Motor neuron (in vitro differentiated cells): ENCODE measurements at regions not wholly inside any gene's neighbourhood (a gene's known extent, or its start where the extent isn't known, plus 50 kb on each side); places are given as distances from the start of the nearest gene placed in this dataset.
A peak's percentile ranks its signal among the peaks of the same experiment; 100 is the strongest.
"Not testable (repeated sequence)": the region's sequence is repeated elsewhere in the genome, so short reads cannot be mapped to it uniquely, and the experiment has no call there.

Experiments
- ATAC-seq, 8 experiments: fragments of 200-7000 bp; cut with Tn5 transposase; replicated peaks in 6 of 8; 2 replicates each; pipeline ENCODE4 v1.8.0; 2021; ENCODE audit warnings: mild to moderate bottlenecking in 8 of 8, moderate library complexity in 8 of 8
- H3K27ac ChIP-seq, 2 donors: fragments of 250-450 bp; sonication (Bioruptor Pico); 2 replicates each; pipeline ENCODE4 v1.9.0; 2021; ENCODE audit warnings: antibody characterized with exemption in 2 of 2, mild to moderate bottlenecking in 2 of 2, moderate library complexity in 1 of 2
- H3K4me1 ChIP-seq, 2 donors: fragments of 250-450 bp; sonication (Bioruptor Pico); replicated peaks in 1 of 2; 2 replicates each; pipeline ENCODE4 v1.6.1; 2021; ENCODE audit warnings: antibody characterized with exemption in 2 of 2, mild to moderate bottlenecking in 2 of 2, moderate library complexity in 1 of 2
- H3K4me3 ChIP-seq, 5 donors: fragments of 250-450 bp; sonication (Bioruptor Pico); 2 replicates each; pipeline ENCODE4 v1.9.0; 2021; ENCODE audit warnings: antibody characterized with exemption in 5 of 5, mild to moderate bottlenecking in 5 of 5, moderate library complexity in 4 of 5
- WGBS, 10 experiments: fragments of 450-650 bp; shearing (Covaris generic); methylation state at CpG; one replicate each; pipeline ENCODE4 v1.0.0; 2022; 5-methylcytosine and 5-hydroxymethylcytosine counted together
- in situ Hi-C, 9 experiments: fragments of 400-800 bp; cut with MboI; loops; one replicate each; pipeline ENCODE4 v1.15.0; 2021; ENCODE audit warnings: low sequenced_read_pairs in 9 of 9, low pct_unique_long_range_greater_than_20kb in 2 of 9; ENCODE audit not compliant: unreplicated experiment in 9 of 9

DNA sequence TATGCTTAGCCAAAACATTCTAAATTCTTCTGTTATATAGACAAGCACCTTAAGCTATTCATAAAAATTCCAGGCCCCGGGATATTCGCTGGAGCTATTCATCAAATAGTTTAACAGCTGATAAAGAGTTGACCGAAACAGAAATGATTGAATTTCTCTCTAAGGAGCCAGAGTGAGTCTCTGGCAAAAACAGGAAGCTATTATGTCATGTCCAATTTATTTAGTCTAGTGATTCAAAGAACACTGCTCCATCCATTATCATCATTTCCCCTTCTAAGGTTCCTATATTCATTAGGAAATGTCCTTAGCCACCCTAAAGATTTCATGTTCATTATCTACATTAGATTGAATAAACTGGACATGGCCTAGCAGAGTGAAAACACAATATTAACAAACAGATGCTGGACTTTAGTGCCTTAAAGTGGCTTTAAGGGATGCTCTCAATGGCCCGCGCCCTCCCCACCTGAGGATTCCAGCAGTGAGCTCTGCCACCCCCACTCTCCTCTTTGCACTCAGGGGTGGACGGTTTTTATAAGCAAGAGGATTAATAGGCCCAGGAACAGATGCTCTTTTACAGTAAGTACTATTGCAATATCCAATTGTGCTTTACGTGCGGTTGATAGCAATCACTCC is 122.1 kb upstream of the RGS1 start:
- no peak overlapping the region for H3K4me3 ChIP-seq
- in situ Hi-C loops, result loop anchor here in 3 of 9 experiments (25.0 kb wide), 3 partner anchors 334 to 584 kb away; no protein-coding TSS in a partner anchor
- WGBS, 10 experiments, result 61 to 90% (median 78%) methylated on average over 2 to 8 of the region's 8 CpGs
- peak in 5 of 8 experiments; percentile 67 to 89 (median 81) for ATAC-seq
- H3K27ac ChIP-seq, result no peak overlapping the region
- H3K4me1 ChIP-seq, result peaks cover 0 to 8% of the 10 kb centered on the region in 2 donors

DNA sequence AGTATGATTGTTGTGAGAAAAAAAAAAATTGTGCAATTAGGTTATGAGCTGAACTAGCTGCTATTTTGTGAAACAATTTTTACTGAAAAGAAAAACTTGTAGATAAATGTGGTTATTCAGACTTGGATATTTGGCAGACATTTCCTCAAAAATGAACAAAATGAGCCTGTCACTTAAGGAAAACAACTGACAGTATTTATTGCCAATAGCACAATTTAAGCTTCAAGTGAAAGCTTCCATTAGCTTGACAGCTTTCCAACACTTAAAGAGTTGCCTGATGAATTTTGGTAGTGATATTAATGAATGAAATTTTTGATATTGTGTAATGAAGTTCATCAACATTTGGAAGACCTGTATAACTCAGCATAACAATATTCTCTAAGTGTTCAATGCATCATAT is 116.1 kb upstream of the RGS1 start:
- H3K4me1 ChIP-seq, result no peaks in the 10 kb centered on the region
- in situ Hi-C loops, result loop anchor here in 3 of 9 experiments (25.0 kb wide), 3 partner anchors 328 to 578 kb away; no protein-coding TSS in a partner anchor
- no peak for ATAC-seq
- no peak overlapping the region for H3K27ac ChIP-seq
- H3K4me3 ChIP-seq, result no peak overlapping the region

DNA sequence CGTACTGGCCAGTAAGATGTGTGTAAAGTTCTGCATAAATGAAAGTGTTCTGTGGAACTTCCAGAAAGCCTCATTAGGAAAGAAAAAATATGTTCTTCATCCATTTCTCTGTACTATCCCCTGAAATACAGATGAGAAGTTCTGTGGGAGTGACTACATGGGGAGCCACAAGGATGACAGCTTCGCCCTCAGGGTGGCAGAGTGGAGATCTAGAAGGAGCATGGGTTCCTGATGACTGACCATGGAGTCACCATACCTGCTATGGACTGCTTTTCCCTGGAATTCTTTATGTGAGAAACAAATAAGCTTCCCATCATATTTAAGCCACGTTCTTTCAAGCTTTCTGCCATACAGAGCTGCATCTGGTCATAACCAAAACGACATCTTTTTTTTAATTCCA is 113.9 kb upstream of the RGS1 start:
- 53 to 100% (median 88%) methylated on average over 1 to 4 of the region's 4 CpGs for WGBS, 10 experiments
- no peak for ATAC-seq
- Histone ChIP-seq H3K4me3 (no peak overlapping the region), H3K27ac (no peak overlapping the region), H3K4me1 (no peaks in the 10 kb centered on the region)
- in situ Hi-C loops, result loop anchor here in 3 of 9 experiments (25.0 kb wide), 3 partner anchors 326 to 576 kb away; no protein-coding TSS in a partner anchor

DNA sequence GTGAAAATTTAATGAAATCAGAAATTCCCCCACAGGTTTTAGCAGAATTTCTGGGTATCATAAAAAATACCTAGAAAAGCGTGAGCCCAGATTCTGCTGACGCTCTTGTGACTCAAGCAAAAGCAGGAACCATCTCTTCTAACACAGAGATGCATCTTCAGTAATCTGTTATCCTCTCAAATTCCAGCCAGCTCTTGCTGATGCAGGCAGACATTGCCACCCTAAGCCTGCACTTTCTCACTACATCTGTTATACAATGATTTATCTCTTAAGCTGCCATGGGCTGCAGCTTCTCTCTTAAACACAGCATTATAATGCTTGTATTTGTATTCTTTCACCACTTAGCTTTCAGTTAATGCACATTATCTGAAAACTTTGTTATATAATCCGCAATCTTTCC is 113.0 kb upstream of the RGS1 start:
- Histone ChIP-seq H3K4me1 (no peaks in the 10 kb centered on the region), H3K27ac (no peak overlapping the region), H3K4me3 (no peak overlapping the region)
- ATAC-seq, result peak in 5 of 8 experiments; percentile 12 to 77 (median 65)
- in situ Hi-C loops, result loop anchor here in 3 of 9 experiments (25.0 kb wide), 3 partner anchors 325 to 575 kb away; no protein-coding TSS in a partner anchor
- 60 to 100% (median 93%) methylated on average over 1 to 3 of the region's 3 CpGs for WGBS, 10 experiments

DNA sequence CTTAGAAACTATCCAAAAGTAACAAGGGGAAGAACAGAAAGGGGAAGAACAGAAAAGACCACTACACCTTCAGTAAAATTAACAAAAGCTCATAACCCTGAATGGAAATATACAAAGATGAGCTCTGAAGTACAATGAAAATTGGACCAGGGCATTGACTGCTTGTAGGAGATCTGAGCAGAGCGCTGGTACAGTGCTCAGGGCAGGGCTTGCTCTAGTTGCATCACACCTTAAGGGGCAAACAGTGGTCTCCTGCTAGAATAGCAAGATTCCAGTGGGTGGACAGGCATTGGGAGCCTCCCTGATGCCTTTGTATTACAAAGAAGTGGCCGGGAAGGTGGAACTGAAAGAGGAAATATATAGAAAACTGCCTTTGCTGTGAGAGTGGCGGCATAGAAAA is 111.9 kb upstream of the RGS1 start:
- Histone ChIP-seq H3K4me1 (no peaks in the 10 kb centered on the region), H3K4me3 (no peak overlapping the region), H3K27ac (no peak overlapping the region)
- ATAC-seq, result no peak
- in situ Hi-C loops, result loop anchor here in 3 of 9 experiments (25.0 kb wide), 3 partner anchors 324 to 574 kb away; no protein-coding TSS in a partner anchor
- WGBS, 10 experiments, result 43 to 100% (median 84%) methylated on average over 1 to 3 of the region's 3 CpGs; no CpG with 5 or more reads in 2 of the 10 experiments

DNA sequence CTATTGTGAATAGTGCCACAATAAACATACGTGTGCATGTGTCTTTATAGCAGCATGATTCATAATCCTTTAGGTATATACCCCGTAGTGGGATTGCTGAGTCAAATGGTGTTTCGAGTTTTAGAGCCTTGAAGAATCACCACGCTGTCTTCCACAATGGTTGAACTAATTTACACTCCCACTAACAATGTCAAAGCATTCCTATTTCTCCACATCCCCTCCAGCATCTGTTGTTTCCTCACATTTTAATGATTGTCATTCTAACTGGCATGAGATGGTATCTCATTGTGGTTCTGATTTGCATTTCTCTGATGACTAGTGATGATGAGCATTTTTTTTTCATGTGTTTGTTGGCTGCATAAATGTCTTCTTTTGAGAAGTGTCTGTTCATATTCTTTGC is 110.4 kb upstream of the RGS1 start:
- not testable (repeated sequence) for ATAC-seq, H3K4me1 ChIP-seq, H3K27ac ChIP-seq, H3K4me3 ChIP-seq
- in situ Hi-C loops, result loop anchor here in 3 of 9 experiments (25.0 kb wide), 3 partner anchors 322 to 572 kb away; no protein-coding TSS in a partner anchor
- WGBS, 10 experiments, result 48 to 92% (median 82%) methylated on average over 2 to 4 of the region's 4 CpGs; no CpG with 5 or more reads in 6 of the 10 experiments

DNA sequence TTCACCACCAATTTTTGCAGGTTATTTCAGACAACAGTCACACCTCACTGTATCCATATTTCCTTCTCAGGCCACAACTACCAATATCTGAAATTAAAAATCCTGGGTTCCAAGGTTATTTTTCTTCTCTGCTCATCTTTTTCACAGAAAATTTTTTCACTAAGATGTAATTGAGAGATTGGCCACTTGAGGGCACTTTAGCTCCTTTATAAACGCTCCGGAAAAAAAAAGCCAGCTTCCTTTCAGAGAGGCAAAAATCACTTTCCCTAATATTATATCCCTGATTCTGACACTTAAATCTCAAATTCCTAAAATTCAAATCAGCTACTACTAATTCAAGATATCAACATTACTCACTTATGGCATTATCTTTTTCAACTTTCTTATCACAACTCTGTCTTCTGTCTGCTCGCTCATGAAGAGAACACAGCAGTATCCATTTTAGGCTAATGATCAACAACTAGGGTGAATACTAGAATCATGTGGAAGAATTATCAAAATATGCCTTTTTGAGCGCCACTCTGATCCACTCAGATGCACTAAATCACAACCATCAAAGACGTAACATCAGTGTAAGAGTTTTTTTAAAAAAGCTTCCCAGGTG is 101.4 kb upstream of the RGS1 start:
- 33 to 50% (median 43%) methylated on average over 3 to 5 of the region's 5 CpGs; no CpG with 5 or more reads in 1 of the 10 experiments for WGBS, 10 experiments
- H3K27ac ChIP-seq, result no peak overlapping the region
- H3K4me3 ChIP-seq, result no peak overlapping the region
- no peak for ATAC-seq
- in situ Hi-C loops, result loop anchor here in 5 of 9 experiments (10.0 to 25.0 kb wide), 6 partner anchors 111 to 563 kb away; no protein-coding TSS in a partner anchor
- no peaks in the 10 kb centered on the region for H3K4me1 ChIP-seq

DNA sequence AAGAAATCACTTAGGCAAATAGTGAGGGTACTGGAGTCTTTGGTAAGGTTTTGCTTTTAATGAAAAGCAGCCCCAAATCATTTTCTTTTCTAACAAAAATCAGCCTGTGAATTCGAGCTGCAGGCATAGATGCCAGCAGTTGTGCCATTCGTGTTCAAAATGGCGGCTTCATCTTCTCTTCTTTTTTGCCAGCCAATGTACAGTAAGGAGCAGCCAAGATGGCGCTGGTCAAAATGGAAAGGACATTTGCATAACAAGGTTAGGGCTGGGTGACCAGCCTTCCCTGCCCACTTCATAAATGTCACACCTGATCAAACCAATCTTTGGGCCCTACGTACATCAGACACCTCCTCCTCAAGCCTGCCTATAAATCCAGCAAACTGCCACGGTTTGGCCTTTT is 100.2 kb upstream of the RGS1 start:
- no peak overlapping the region for H3K4me3 ChIP-seq
- WGBS, 10 experiments, result 67 to 100% (median 93%) methylated on average over 1 to 6 of the region's 6 CpGs; no CpG with 5 or more reads in 2 of the 10 experiments
- in situ Hi-C loops, result loop anchor here in 5 of 9 experiments (10.0 to 25.0 kb wide), 5 partner anchors 109 to 539 kb away; partner anchors contain the start of gene RGS1 (in 1 of the 5)

DNA sequence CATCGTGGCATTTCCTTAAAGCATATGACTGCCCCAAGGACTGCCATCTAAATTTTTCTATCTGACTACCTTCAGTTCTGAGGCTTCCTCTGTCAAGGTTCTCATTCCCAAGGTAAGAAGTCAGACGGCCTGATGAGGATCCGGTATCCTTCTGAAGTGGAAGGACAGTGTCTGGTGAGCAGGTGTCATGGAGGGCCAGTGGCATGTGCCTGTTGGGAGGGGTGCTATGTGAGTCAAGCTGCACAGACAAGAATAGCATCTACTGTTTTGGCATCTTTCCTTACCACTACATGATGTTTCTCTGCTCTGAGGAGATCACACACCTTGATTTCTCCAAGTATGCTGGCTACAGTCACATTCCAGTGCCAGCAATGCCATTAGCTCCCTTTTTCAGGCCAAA is 99.6 kb upstream of the RGS1 start:
- H3K4me1 ChIP-seq, result no peaks in the 10 kb centered on the region
- no peak overlapping the region for H3K4me3 ChIP-seq
- 60 to 100% (median 78%) methylated on average over 1 to 3 of the region's 3 CpGs; no CpG with 5 or more reads in 2 of the 10 experiments for WGBS, 10 experiments
- peak in 1 of 8 experiments; percentile 34 for ATAC-seq
- in situ Hi-C loops, result loop anchor here in 5 of 9 experiments (10.0 to 25.0 kb wide), 5 partner anchors 109 to 539 kb away; partner anchors contain the start of gene RGS1 (in 1 of the 5)
- no peak overlapping the region for H3K27ac ChIP-seq

More for the DNA sequence above, 100.2 kb upstream of the RGS1 start:
- no peak for ATAC-seq
- Histone ChIP-seq H3K4me1 (no peaks in the 10 kb centered on the region), H3K27ac (no peak overlapping the region)

DNA sequence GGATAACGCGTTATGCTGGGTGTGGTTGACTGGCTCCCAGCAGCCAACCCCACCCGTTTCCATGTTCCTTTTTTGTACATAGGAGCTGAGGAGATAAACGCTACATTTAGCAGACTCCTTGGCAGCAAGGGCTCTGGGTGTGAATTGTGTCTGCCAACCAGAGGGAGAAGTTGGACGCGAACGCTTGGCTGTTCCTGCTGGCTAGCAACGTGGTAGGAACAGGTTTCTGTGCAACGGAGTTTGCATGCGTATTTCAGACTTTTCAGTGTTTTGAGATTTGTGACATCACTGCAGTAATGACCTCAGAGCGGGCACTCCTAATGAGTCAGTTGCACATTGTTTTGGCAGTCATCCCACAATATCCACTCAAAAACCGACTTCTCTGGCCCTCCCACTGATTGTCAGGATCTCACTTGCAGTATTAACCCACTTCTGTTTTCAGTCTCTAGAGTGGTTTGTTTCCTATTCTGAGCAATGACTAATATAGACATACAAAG is 98.7 kb upstream of the RGS1 start:
- in situ Hi-C loops, result loop anchor here in 5 of 9 experiments (10.0 to 25.0 kb wide), 5 partner anchors 108 to 538 kb away; partner anchors contain the start of gene RGS1 (in 1 of the 5)
- Histone ChIP-seq H3K4me1 (no peaks in the 10 kb centered on the region), H3K27ac (no peak overlapping the region), H3K4me3 (no peak overlapping the region)
- peak in 3 of 8 experiments; percentile 30 to 93 (median 81) for ATAC-seq
- 7 to 90% (median 60%) methylated on average over 1 to 12 of the region's 12 CpGs; no CpG with 5 or more reads in 1 of the 10 experiments for WGBS, 10 experiments

DNA sequence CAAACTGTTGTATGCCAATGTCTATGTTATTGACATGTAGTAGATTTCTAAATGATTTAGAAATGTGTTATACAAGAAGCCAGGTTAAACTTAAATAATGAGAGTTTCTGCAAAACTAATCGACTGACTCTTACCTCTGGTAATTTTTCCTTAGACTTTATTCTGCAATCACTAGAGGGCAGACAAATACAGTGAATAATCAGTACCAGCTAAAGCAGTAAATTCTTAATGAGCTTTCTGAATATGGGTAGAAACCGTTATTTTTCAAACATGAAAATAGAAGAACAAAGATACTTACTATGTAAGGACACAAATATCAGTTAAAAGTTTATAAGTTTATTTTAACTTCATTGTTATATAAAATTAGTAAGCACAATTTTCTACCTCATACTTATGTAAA is 97.9 kb upstream of the RGS1 start:
- WGBS, 10 experiments, result 0 to 50% (median 34%) methylated on average over 1 to 2 of the region's 2 CpGs; no CpG with 5 or more reads in 1 of the 10 experiments
- peak in 4 of 8 experiments; percentile 20 to 58 (median 40) for ATAC-seq
- in situ Hi-C loops, result loop anchor here in 5 of 9 experiments (10.0 to 25.0 kb wide), 5 partner anchors 107 to 537 kb away; partner anchors contain the start of gene RGS1 (in 1 of the 5)
- no peak overlapping the region for H3K4me3 ChIP-seq
- no peak overlapping the region for H3K27ac ChIP-seq
- no peaks in the 10 kb centered on the region for H3K4me1 ChIP-seq

DNA sequence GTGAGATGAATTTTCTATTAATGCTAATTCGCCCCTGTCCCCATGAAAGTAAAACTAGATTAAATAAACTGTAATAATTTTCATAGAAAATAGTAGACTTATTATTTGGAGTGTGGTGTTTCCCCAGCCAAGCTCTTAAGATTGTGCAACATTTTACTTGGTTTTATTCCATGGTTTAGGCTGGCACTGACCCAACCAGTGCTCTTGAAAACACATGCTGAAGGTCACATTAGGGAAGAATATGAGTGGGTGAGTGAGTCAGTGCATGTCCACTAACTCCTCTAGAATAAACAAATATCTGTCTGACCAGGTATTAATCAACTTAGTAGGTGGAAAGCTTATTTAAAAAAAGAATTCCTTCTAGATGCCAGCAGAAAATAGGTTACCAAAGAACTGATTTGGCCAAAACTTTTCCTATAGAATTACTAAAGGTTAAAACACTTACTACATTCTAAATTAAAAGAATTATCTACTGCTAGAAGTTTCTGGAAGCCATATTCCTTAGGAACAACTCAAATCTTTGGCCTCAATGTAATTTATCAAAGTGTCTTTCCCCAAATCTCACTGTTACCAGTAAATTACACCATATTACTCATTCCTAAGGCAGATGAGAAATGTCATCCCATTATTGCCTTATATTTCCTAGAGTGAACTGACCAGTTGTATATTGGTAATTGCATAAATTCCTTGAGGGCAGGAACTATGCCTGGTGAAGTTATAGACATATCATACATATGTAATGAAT is 89.7 kb upstream of the RGS1 start:
- peak in 2 of 8 experiments; percentile 10 to 23 for ATAC-seq
- no peak overlapping the region for H3K27ac ChIP-seq

More for the DNA sequence above, 89.7 kb upstream of the RGS1 start:
- H3K4me1 ChIP-seq, result peaks cover 10 to 13% of the 10 kb centered on the region in 2 donors
- in situ Hi-C loops, result loop anchor here in 2 of 9 experiments (25.0 kb wide), 2 partner anchors 101 to 526 kb away; partner anchors contain the start of gene RGS1 (in 1 of the 2)
- 0 to 91% (median 59%) methylated on average over 1 of the region's 1 CpG; no CpG with 5 or more reads in 1 of the 10 experiments for WGBS, 10 experiments
- H3K4me3 ChIP-seq, result no peak overlapping the region
